ENCODE measurements at regions not wholly inside any gene's neighbourhood (a gene's known extent, or its start where the extent isn't known, plus 50 kb on each side); places are given as distances from the start of the nearest gene placed in this dataset.
"Not testable (repeated sequence)": the region's sequence is repeated elsewhere in the genome, so short reads cannot be mapped to it uniquely, and the experiment has no call there.

DNA sequence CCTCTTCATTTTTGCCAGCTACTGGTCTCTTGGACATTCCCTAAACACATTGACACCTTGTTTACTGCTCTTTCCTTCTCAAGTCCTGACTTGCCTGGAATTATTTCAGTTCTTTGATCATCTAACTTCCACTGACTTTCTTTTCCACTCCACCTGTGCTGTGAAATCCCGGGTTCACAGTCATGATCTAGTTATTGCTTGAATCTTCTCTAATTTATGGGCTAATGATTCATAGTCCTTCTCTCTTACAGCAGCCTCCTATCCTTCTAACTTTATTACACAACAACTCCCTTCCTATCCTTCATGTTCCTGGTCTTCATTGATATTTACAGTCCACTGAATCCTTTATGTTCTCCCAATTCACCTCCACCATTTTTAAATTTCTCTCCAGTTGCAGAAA is 260.1 kb downstream of the C12orf75 start:
- Histone ChIP-seq H3K4me3 (replicated peaks; ENCODE audit: low read depth, low read length) (no peak overlapping the region), H3K27me3 (replicated peaks; ENCODE audit: control insufficient read depth, insufficient read depth, low read length) (no peaks in the 10 kb centered on the region; the same call in 1 of the 2 replicates), H3K36me3 (ENCODE audit: control insufficient read depth, insufficient read depth, low read length) (no peaks in the 10 kb centered on the region)
- DNase-seq (ENCODE audit: extremely low read depth, insufficient read length): no peak
- no peak for TF ChIP-seq CTCF (IDR thresholded peaks at IDR 0.05; ENCODE audit: insufficient read depth, low read length, poor library complexity, severe bottlenecking)

DNA sequence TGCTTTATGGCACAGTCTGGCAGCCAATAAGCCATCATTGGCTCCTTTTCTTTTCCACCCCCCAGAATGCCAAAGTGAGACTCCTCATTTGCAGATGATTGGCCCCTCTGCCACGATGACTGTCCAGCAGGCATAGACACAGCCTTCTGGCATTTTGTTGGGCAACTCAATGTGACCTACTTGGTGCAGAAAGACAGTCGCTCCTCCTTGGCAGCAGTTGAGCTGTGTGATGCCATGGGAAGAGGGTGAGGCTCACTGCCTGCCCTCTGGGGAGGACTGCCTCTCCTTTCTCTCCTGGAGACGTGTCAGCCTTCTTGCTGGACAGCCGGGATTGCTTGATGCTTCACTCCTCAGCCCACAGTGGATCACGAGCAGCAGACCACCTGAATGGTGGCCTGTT is 264.9 kb downstream of the C12orf75 start:
- Histone ChIP-seq H3K36me3 (ENCODE audit: control insufficient read depth, insufficient read depth, low read length) (no peaks in the 10 kb centered on the region), H3K27me3 (replicated peaks; ENCODE audit: control insufficient read depth, insufficient read depth, low read length) (no peaks in the 10 kb centered on the region; the same call in 1 of the 2 replicates), H3K4me3 (replicated peaks; ENCODE audit: low read depth, low read length) (no peak overlapping the region)
- no peak for DNase-seq (ENCODE audit: extremely low read depth, insufficient read length)
- no peak for TF ChIP-seq CTCF (IDR thresholded peaks at IDR 0.05; ENCODE audit: insufficient read depth, low read length, poor library complexity, severe bottlenecking)

GRCh38 chr12:105596731-105597130 is 266.2 kb downstream of the C12orf75 start:
- no peak for TF ChIP-seq CTCF (IDR thresholded peaks at IDR 0.05; ENCODE audit: insufficient read depth, low read length, poor library complexity, severe bottlenecking)
- H3K4me3 ChIP-seq (replicated peaks; ENCODE audit: low read depth, low read length): no peak overlapping the region
- no peak for DNase-seq (ENCODE audit: extremely low read depth, insufficient read length)
- H3K27me3 ChIP-seq (replicated peaks; ENCODE audit: control insufficient read depth, insufficient read depth, low read length): no peaks in the 10 kb centered on the region
- no peaks in the 10 kb centered on the region for H3K36me3 ChIP-seq (ENCODE audit: control insufficient read depth, insufficient read depth, low read length)

- no peaks in the 10 kb centered on the region for H3K27me3 ChIP-seq (replicated peaks; ENCODE audit: control insufficient read depth, insufficient read depth, low read length)
- H3K4me3 ChIP-seq (replicated peaks; ENCODE audit: low read depth, low read length): no peak overlapping the region
- TF ChIP-seq CTCF (IDR thresholded peaks at IDR 0.05; ENCODE audit: insufficient read depth, low read length, poor library complexity, severe bottlenecking): no peak
- DNase-seq (ENCODE audit: extremely low read depth, insufficient read length): no peak
- no peaks in the 10 kb centered on the region for H3K36me3 ChIP-seq (ENCODE audit: control insufficient read depth, insufficient read depth, low read length)
These were observed 267.5 kb downstream of the C12orf75 start for GRCh38 chr12:105598031-105598430.

DNA sequence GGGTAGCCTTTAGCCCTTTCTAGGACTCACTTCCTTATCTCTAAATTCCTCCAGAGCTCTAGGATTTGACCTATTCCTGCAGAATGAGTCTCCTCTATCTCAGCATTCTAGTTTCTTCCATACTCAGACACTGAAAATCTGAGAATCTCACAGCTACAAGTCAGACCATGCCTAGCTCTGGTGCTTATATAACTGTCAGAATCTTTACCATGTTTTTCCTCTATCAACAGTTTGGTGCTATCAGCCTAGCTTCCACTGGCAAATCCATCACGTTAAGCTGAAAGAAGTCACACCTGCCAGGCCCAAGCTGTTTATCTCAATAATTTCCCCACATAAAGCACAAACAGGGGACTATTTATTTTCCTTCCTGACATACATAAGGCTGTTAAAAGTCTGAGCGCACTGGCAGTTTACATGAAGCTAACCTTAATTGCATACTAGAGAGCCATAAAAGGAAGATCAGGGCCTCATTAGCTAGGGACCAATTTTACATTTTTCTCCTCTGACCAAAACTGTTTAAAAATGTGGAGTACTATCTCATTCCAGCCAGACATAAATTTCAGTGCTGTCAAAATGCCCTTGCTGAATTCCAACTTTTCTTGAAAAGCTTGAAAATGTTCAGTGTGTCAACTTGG is 270.5 kb downstream of the C12orf75 start:
- Histone ChIP-seq H3K27me3 (replicated peaks; ENCODE audit: control insufficient read depth, insufficient read depth, low read length) (no peaks in the 10 kb centered on the region), H3K4me3 (replicated peaks; ENCODE audit: low read depth, low read length) (no peak overlapping the region), H3K36me3 (ENCODE audit: control insufficient read depth, insufficient read depth, low read length) (no peaks in the 10 kb centered on the region)
- no peak for DNase-seq (ENCODE audit: extremely low read depth, insufficient read length)
- TF ChIP-seq CTCF (IDR thresholded peaks at IDR 0.05; ENCODE audit: insufficient read depth, low read length, poor library complexity, severe bottlenecking): no peak

- H3K36me3 ChIP-seq (ENCODE audit: control insufficient read depth, insufficient read depth, low read length); H3K27me3 ChIP-seq (replicated peaks; ENCODE audit: control insufficient read depth, insufficient read depth, low read length); DNase-seq (ENCODE audit: extremely low read depth, insufficient read length); H3K4me3 ChIP-seq (replicated peaks; ENCODE audit: low read depth, low read length): not testable (repeated sequence)
These were observed 271.8 kb downstream of the C12orf75 start for GRCh38 chr12:105602312-105602711.

DNA sequence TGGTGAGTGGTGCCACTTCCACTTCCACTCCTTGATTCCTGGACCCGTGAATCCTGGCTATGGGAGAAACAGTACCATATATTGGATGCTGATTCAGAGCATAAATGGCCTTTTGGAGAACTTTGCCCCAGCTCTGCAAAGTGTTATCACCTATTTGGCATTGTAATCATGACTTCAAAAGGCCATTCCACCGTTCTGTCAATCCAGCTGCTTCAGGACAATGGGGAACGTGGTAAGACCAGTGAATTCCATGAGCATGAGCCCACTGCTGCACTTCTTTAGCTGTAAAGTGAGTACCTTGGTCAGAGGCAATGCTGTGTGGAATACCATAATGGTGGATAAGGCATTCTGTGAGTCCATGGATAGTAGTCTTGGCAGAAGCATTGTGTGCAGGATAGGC is 273.8 kb downstream of the C12orf75 start:
- not testable (repeated sequence) for H3K36me3 ChIP-seq (ENCODE audit: control insufficient read depth, insufficient read depth, low read length); DNase-seq (ENCODE audit: extremely low read depth, insufficient read length); H3K4me3 ChIP-seq (replicated peaks; ENCODE audit: low read depth, low read length); H3K27me3 ChIP-seq (replicated peaks; ENCODE audit: control insufficient read depth, insufficient read depth, low read length)

GRCh38 chr12:105606613-105607012 is 276.1 kb downstream of the C12orf75 start:
- H3K27me3 ChIP-seq (replicated peaks; ENCODE audit: control insufficient read depth, insufficient read depth, low read length); H3K36me3 ChIP-seq (ENCODE audit: control insufficient read depth, insufficient read depth, low read length); DNase-seq (ENCODE audit: extremely low read depth, insufficient read length); H3K4me3 ChIP-seq (replicated peaks; ENCODE audit: low read depth, low read length): not testable (repeated sequence)

DNA sequence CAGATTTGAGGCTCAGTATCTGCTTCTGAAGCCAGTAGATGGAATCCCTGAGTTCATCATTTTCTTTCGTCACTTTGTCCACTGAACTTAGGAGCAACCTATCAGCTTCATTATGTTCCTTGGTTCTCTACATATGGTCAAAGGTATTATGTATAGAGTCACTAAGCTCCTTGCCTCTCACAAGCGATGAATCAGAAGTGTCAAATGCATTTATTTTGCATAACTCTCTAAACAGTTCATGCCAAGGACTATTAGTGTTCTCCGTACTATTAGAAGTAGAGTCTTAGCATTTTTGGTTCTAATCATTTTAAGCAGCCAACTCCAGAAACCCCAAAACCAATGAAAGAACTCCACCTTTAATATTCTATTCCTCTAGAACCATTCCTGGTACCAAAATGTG is 278.5 kb downstream of the C12orf75 start:
- H3K4me3 ChIP-seq (replicated peaks; ENCODE audit: low read depth, low read length); H3K36me3 ChIP-seq (ENCODE audit: control insufficient read depth, insufficient read depth, low read length); DNase-seq (ENCODE audit: extremely low read depth, insufficient read length); H3K27me3 ChIP-seq (replicated peaks; ENCODE audit: control insufficient read depth, insufficient read depth, low read length): not testable (repeated sequence)
